ENCODE measurements at regions not wholly inside any gene's neighbourhood (a gene's known extent, or its start where the extent isn't known, plus 50 kb on each side); places are given as distances from the start of the nearest gene placed in this dataset.

- H3K4me3 Mint-ChIP-seq, result no peak overlapping the region
- no peak for DNase-seq
- Histone ChIP-seq H3K27me3 (ENCODE audit: control insufficient read depth, insufficient read depth, low read length, poor library complexity, severe bottlenecking) (no peaks in the 10 kb centered on the region), H3K4me3 (ENCODE audit: low read length) (no peak overlapping the region), H3K9me3 (ENCODE audit: control insufficient read depth, low read length) (no peaks in the 10 kb centered on the region), H3K36me3 (ENCODE audit: control insufficient read depth, insufficient read depth, low read length) (no peaks in the 10 kb centered on the region), H3K4me1 (ENCODE audit: control insufficient read depth, insufficient read depth, low read length) (no peaks in the 10 kb centered on the region), H3K27ac (ENCODE audit: low read depth, low read length) (no peak overlapping the region), H3K9ac (ENCODE audit: extremely low read depth, low read length, poor library complexity, severe bottlenecking) (no peak overlapping the region)
- H3K27me3 Mint-ChIP-seq (ENCODE audit: insufficient read depth), result peaks cover 1% of the 10 kb centered on the region
- peaks cover 30% of the 10 kb centered on the region for H3K9me3 Mint-ChIP-seq
- H3K36me3 Mint-ChIP-seq (ENCODE audit: low read depth), result peaks cover 3% of the 10 kb centered on the region
- H3K27ac Mint-ChIP-seq, result no peak overlapping the region
- no peaks in the 10 kb centered on the region for H3K4me1 Mint-ChIP-seq
- no peak for TF ChIP-seq CTCF (conservative IDR thresholded peaks at IDR 0.05)
- WGBS, 2 experiments (ENCODE audit: insufficient coverage in 1 of 2, insufficient read length in 1 of 2), result 80% methylated on average over 1 of the region's 1 CpG; no CpG with 5 or more reads in 1 of the 2 experiments
These were observed 433.8 kb upstream of the TOM1L1 start for GRCh38 chr17:54466875-54467274.

- Histone ChIP-seq H3K4me3 (ENCODE audit: low read length) (no peak overlapping the region), H3K27me3 (ENCODE audit: control insufficient read depth, insufficient read depth, low read length, poor library complexity, severe bottlenecking) (no peaks in the 10 kb centered on the region), H3K27ac (ENCODE audit: low read depth, low read length) (no peak overlapping the region), H3K4me1 (ENCODE audit: control insufficient read depth, insufficient read depth, low read length) (no peaks in the 10 kb centered on the region), H3K9me3 (ENCODE audit: control insufficient read depth, low read length) (no peaks in the 10 kb centered on the region), H3K9ac (ENCODE audit: extremely low read depth, low read length, poor library complexity, severe bottlenecking) (no peak overlapping the region), H3K36me3 (ENCODE audit: control insufficient read depth, insufficient read depth, low read length) (no peaks in the 10 kb centered on the region)
- no peak for TF ChIP-seq CTCF (conservative IDR thresholded peaks at IDR 0.05)
- H3K36me3 Mint-ChIP-seq (ENCODE audit: low read depth), result no peaks in the 10 kb centered on the region
- H3K4me3 Mint-ChIP-seq, result no peak overlapping the region
- no peaks in the 10 kb centered on the region for H3K4me1 Mint-ChIP-seq
- 90% methylated on average over 5 to 6 of the region's 6 CpGs for WGBS, 2 experiments (ENCODE audit: insufficient coverage in 1 of 2, insufficient read length in 1 of 2)
- H3K27ac Mint-ChIP-seq, result no peak overlapping the region
- no peaks in the 10 kb centered on the region for H3K9me3 Mint-ChIP-seq
- no peak for DNase-seq
- H3K27me3 Mint-ChIP-seq (ENCODE audit: insufficient read depth), result no peaks in the 10 kb centered on the region
These were observed 417.8 kb upstream of the TOM1L1 start for GRCh38 chr17:54482843-54483242.

GRCh38 chr17:54493691-54494090, 407.0 kb upstream of the TOM1L1 start:
- H3K4me3 Mint-ChIP-seq, result no peak overlapping the region
- no peaks in the 10 kb centered on the region for H3K36me3 ChIP-seq (ENCODE audit: control insufficient read depth, insufficient read depth, low read length)
- DNase-seq, result no peak
- no peaks in the 10 kb centered on the region for H3K27me3 ChIP-seq (ENCODE audit: control insufficient read depth, insufficient read depth, low read length, poor library complexity, severe bottlenecking)
- no peak overlapping the region for H3K27ac Mint-ChIP-seq
- no peak overlapping the region for H3K27ac ChIP-seq (ENCODE audit: low read depth, low read length)
- peaks cover 34% of the 10 kb centered on the region for H3K4me1 Mint-ChIP-seq
- H3K9me3 ChIP-seq (ENCODE audit: control insufficient read depth, low read length), result no peaks in the 10 kb centered on the region
- no peak overlapping the region for H3K4me3 ChIP-seq (ENCODE audit: low read length)
- TF ChIP-seq CTCF (conservative IDR thresholded peaks at IDR 0.05), result no peak
- H3K27me3 Mint-ChIP-seq (ENCODE audit: insufficient read depth), result no peaks in the 10 kb centered on the region
- no peak overlapping the region for H3K9ac ChIP-seq (ENCODE audit: extremely low read depth, low read length, poor library complexity, severe bottlenecking)
- H3K9me3 Mint-ChIP-seq, result peaks cover 4% of the 10 kb centered on the region
- H3K4me1 ChIP-seq (ENCODE audit: control insufficient read depth, insufficient read depth, low read length), result peaks cover 8% of the 10 kb centered on the region
- no peaks in the 10 kb centered on the region for H3K36me3 Mint-ChIP-seq (ENCODE audit: low read depth)

All from endodermal cell (in vitro differentiated cells).